B cell (primary cell): ENCODE measurements at regions not wholly inside any gene's neighbourhood (a gene's known extent, or its start where the extent isn't known, plus 50 kb on each side); places are given as distances from the start of the nearest gene placed in this dataset.

Experiments used
- EZH2 ChIP-seq: IDR thresholded peaks from 2 replicates; pipeline ENCODE4 v1.6.1; 2012; ENCODE audit warnings: borderline replicate concordance, low read depth, mild to moderate bottlenecking, moderate library complexity, low read length; ENCODE audit not compliant: insufficient read depth, poor library complexity, severe bottlenecking
- TF ChIP-seq, protein P1 (sequence below): fragments of 200-600 bp; IDR thresholded peaks from one replicate; pipeline ENCODE4 v1.8.0; 2022; ENCODE audit warnings: antibody characterized with exemption, mild to moderate bottlenecking

- TF ChIP-seq, protein P1, sequence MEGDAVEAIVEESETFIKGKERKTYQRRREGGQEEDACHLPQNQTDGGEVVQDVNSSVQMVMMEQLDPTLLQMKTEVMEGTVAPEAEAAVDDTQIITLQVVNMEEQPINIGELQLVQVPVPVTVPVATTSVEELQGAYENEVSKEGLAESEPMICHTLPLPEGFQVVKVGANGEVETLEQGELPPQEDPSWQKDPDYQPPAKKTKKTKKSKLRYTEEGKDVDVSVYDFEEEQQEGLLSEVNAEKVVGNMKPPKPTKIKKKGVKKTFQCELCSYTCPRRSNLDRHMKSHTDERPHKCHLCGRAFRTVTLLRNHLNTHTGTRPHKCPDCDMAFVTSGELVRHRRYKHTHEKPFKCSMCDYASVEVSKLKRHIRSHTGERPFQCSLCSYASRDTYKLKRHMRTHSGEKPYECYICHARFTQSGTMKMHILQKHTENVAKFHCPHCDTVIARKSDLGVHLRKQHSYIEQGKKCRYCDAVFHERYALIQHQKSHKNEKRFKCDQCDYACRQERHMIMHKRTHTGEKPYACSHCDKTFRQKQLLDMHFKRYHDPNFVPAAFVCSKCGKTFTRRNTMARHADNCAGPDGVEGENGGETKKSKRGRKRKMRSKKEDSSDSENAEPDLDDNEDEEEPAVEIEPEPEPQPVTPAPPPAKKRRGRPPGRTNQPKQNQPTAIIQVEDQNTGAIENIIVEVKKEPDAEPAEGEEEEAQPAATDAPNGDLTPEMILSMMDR: no peak
- no peak for TF ChIP-seq EZH2
Measured at GRCh38 chr4:3829956-3830773, 64.0 kb downstream of the ADRA2C start.
